ENCODE measurements at regions not wholly inside any gene's neighbourhood (a gene's known extent, or its start where the extent isn't known, plus 50 kb on each side); places are given as distances from the start of the nearest gene placed in this dataset.

DNA sequence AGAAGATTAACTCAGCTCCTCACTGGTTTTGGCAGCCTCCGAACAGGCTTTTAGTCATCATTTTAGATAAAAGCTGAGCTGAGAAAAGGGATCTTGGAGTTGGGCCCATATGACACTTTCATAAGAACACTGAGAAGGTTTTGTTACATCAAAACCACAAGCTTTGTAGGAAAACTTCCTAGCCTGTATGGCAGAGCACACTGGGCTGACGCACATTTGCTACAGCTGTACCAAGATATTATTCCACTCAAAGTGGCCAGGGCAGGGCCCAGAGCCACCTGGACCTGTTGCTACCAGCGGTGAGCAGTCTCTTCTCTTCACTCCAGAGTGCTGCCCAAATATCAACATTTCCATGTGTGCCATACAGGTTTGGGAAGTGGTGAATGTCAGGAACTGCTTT is 160.5 kb upstream of the CCDC54 start:
- H3K27ac ChIP-seq, result no peak overlapping the region
- TF ChIP-seq, protein P1, sequence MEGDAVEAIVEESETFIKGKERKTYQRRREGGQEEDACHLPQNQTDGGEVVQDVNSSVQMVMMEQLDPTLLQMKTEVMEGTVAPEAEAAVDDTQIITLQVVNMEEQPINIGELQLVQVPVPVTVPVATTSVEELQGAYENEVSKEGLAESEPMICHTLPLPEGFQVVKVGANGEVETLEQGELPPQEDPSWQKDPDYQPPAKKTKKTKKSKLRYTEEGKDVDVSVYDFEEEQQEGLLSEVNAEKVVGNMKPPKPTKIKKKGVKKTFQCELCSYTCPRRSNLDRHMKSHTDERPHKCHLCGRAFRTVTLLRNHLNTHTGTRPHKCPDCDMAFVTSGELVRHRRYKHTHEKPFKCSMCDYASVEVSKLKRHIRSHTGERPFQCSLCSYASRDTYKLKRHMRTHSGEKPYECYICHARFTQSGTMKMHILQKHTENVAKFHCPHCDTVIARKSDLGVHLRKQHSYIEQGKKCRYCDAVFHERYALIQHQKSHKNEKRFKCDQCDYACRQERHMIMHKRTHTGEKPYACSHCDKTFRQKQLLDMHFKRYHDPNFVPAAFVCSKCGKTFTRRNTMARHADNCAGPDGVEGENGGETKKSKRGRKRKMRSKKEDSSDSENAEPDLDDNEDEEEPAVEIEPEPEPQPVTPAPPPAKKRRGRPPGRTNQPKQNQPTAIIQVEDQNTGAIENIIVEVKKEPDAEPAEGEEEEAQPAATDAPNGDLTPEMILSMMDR (conservative IDR thresholded peaks at IDR 0.05), result no peak
- TF ChIP-seq ZFX (IDR thresholded peaks at IDR 0.05), result no peak

DNA sequence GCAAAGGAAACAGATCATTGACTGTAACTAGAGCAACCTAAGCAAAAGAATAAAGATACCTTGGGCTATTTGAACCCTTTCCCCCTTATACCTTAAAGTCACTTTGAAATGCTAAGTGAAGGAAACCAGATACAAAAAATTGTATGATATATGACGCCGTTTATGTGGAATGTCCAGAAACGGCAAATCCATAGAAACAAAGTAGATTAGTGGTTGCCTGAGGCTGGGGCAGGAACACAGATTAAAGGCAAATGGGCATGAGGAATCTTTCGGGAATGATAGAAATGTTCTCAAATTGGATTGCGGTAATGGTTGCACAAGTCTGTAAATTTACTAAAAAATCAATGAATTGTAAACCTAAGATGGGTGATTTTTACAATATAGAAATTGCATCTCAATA is 160.1 kb upstream of the CCDC54 start:
- H3K27ac ChIP-seq, result no peak overlapping the region
- TF ChIP-seq ZFX (IDR thresholded peaks at IDR 0.05), result no peak
- TF ChIP-seq, protein P1 (conservative IDR thresholded peaks at IDR 0.05), result no peak

DNA sequence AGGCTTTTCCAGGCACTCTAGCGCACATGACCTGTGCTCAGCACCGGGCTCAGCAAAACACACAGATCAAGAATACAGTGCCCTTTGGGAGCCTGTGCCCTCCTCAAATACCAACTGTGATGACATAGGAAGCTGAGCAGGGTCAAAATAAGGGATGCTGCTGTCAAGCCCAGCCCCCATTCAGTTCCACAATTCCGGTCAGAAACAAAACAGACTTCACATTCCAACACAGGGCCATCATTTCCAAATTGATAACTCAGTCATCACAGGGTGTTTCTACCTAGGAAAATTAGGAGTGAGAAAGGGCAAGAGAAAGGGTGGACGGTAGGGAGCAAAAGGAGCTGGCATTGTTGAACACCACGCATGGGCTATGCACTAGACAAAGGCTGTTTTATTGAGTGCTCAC is 158.4 kb upstream of the CCDC54 start:
- TF ChIP-seq, protein P1 (conservative IDR thresholded peaks at IDR 0.05), result no peak
- no peak for TF ChIP-seq ZFX (IDR thresholded peaks at IDR 0.05)
- no peak overlapping the region for H3K27ac ChIP-seq

DNA sequence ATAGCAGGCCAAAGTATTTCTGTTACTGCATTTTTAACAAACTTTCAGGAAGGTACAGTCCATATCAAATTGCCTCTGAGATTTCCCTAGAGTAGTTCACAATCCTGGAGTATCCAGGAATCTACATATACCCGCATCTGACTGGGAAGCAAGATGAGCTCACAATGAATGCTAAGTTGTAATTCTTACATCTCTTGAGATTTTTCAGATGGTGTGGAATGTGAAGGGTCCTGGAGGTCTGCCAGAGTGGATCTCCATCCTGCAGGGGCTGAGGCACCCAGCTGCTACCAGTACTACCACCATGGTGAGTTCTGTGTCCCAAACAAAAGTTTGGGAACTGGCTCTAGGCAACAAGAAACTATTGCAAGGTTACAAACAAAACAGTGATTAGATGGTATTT is 156.7 kb upstream of the CCDC54 start:
- no peak overlapping the region for H3K27ac ChIP-seq
- TF ChIP-seq ZFX (IDR thresholded peaks at IDR 0.05), result no peak
- TF ChIP-seq, protein P1 (conservative IDR thresholded peaks at IDR 0.05), result no peak

DNA sequence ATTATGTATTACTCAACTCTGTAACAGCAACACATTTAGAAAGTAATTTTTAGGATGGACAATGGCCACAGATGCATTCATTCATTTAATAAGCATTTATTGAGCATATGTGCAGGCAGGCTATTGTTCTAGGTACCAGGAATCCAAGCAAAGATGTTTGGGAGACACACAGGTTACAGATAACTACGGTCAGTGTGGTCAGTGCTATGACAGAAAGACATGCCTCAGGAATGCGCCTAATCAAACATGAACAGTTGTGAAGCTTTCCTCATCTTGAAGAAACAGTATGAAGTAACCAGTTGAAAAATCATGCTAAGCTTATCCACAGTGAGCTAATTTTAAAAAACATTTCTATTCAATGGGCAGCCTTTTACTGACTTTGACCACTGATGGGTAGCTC is 155.4 kb upstream of the CCDC54 start:
- no peak overlapping the region for H3K27ac ChIP-seq
- TF ChIP-seq, protein P1 (conservative IDR thresholded peaks at IDR 0.05), result no peak
- no peak for TF ChIP-seq ZFX (IDR thresholded peaks at IDR 0.05)

DNA sequence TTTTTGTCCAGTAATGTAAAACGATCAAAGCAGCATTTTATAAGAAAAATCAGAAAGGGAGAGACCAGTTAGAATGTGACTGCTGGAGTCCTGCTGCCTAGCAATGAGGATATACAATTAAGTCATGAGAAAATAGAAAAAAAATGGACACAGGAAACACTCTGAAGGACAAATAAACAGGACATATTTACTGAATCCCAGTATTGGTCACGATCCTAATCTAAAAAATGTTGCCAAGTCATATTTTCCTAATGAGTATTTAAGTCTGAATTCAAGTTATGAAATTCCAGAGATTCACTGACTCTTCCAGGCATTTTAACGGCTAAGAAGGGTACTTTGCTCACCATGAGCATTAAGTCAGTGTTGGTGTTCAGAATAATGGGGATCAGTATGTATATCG is 154.3 kb upstream of the CCDC54 start:
- no peak overlapping the region for H3K27ac ChIP-seq
- no peak for TF ChIP-seq ZFX (IDR thresholded peaks at IDR 0.05)
- TF ChIP-seq, protein P1 (conservative IDR thresholded peaks at IDR 0.05), result no peak

DNA sequence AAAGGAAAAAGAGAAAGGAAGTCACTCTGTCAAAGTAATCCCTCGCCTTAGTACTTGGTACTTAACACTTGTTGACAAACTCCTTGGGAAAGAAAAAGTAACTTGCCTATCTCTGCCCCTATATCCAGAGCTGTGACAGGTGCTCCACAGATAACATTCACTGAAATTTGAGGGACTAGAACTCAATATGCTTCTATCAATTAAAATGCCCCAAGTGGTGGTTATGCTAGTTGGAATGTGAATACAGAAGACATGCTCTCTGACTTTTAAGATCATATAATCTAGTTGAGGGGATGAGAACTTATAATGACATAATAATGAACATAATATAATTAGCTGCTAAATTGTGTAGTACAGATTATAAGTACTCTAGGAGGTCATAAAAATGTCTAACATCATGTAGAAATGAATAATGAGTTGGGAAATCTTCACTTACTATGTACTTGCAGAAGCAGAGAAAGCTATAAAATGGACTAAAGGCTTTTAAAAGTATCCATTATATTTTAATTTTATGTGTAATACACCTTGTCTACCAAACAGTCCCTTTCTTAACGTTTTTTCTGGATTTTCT is 153.1 kb upstream of the CCDC54 start:
- no peak overlapping the region for H3K27ac ChIP-seq
- no peak for TF ChIP-seq ZFX (IDR thresholded peaks at IDR 0.05)
- TF ChIP-seq, protein P1 (conservative IDR thresholded peaks at IDR 0.05), result no peak
